BE2C (cell line): ENCODE measurements at regions not wholly inside any gene's neighbourhood (a gene's known extent, or its start where the extent isn't known, plus 50 kb on each side); places are given as distances from the start of the nearest gene placed in this dataset.

ENCODE experiments used
- DNase-seq: peaks from one replicate; pipeline ENCODE4 v3.0.0-alpha.2; 2020
- H3K27me3 ChIP-seq: fragments of 250-450 bp; sonication (Bioruptor Pico); 2 replicates; pipeline ENCODE4 v1.5.1; 2020; ENCODE audit warnings: mild to moderate bottlenecking
- H3K36me3 ChIP-seq: fragments of 250-450 bp; sonication (Bioruptor Pico); 2 replicates; pipeline ENCODE4 v1.5.1; 2020; ENCODE audit warnings: mild to moderate bottlenecking
- H3K4me1 ChIP-seq: fragments of 250-450 bp; sonication (Bioruptor Pico); 2 replicates; pipeline ENCODE4 v1.5.1; 2020
- H3K4me3 ChIP-seq: 2 replicates; pipeline ENCODE4 v1.5.1; 2011; ENCODE audit warnings: low read depth, low read length
- H3K9me3 ChIP-seq: fragments of 250-450 bp; sonication (Bioruptor Pico); 2 replicates; pipeline ENCODE4 v1.5.1; 2020
- CTCF ChIP-seq: IDR thresholded peaks from 2 replicates; pipeline ENCODE4 v1.5.1; 2012; ENCODE audit warnings: mild to moderate bottlenecking, low read depth, low read length

- Histone ChIP-seq H3K27me3 (no peaks in the 10 kb centered on the region), H3K4me1 (peaks cover 3% of the 10 kb centered on the region; the same call in 1 of the 2 replicates), H3K36me3 (no peaks in the 10 kb centered on the region), H3K9me3 (no peaks in the 10 kb centered on the region), H3K4me3 (no peak overlapping the region)
- no peak for DNase-seq
- TF ChIP-seq CTCF, result no peak
These were observed 138.8 kb downstream of the DKK1 start for GRCh38 chr10:52452600-52453493.

GRCh38 chr10:52453501-52453900 is 139.4 kb downstream of the DKK1 start:
- H3K36me3 ChIP-seq, result no peaks in the 10 kb centered on the region
- no peak for DNase-seq
- no peaks in the 10 kb centered on the region for H3K27me3 ChIP-seq
- TF ChIP-seq CTCF, result no peak
- H3K9me3 ChIP-seq, result no peaks in the 10 kb centered on the region
- no peak overlapping the region for H3K4me3 ChIP-seq
- peaks cover 3% of the 10 kb centered on the region; the same call in 1 of the 2 replicates for H3K4me1 ChIP-seq

GRCh38 chr10:52454491-52454890 is 140.4 kb downstream of the DKK1 start:
- H3K9me3 ChIP-seq, result no peaks in the 10 kb centered on the region
- H3K36me3 ChIP-seq, result no peaks in the 10 kb centered on the region
- H3K27me3 ChIP-seq, result no peaks in the 10 kb centered on the region
- H3K4me3 ChIP-seq, result no peak overlapping the region
- no peak for DNase-seq
- TF ChIP-seq CTCF, result no peak
- peaks cover 3% of the 10 kb centered on the region; the same call in 1 of the 2 replicates for H3K4me1 ChIP-seq

- peaks cover 3% of the 10 kb centered on the region; the same call in 1 of the 2 replicates for H3K4me1 ChIP-seq
- H3K27me3 ChIP-seq, result no peaks in the 10 kb centered on the region
- no peak for TF ChIP-seq CTCF
- DNase-seq, result no peak
- H3K4me3 ChIP-seq, result no peak overlapping the region
- H3K36me3 ChIP-seq, result no peaks in the 10 kb centered on the region
- H3K9me3 ChIP-seq, result no peaks in the 10 kb centered on the region
These were observed 141.0 kb downstream of the DKK1 start for GRCh38 chr10:52455098-52455497.

- TF ChIP-seq CTCF, result no peak
- no peak for DNase-seq
- no peaks in the 10 kb centered on the region for H3K4me1 ChIP-seq
- H3K4me3 ChIP-seq, result no peak overlapping the region
- no peaks in the 10 kb centered on the region for H3K9me3 ChIP-seq
- H3K27me3 ChIP-seq, result no peaks in the 10 kb centered on the region
- H3K36me3 ChIP-seq, result no peaks in the 10 kb centered on the region
These were observed 145.0 kb downstream of the DKK1 start for GRCh38 chr10:52459097-52459496.

- Histone ChIP-seq H3K9me3 (no peaks in the 10 kb centered on the region), H3K4me1 (no peaks in the 10 kb centered on the region), H3K27me3 (no peaks in the 10 kb centered on the region), H3K36me3 (no peaks in the 10 kb centered on the region), H3K4me3 (no peak overlapping the region)
- no peak for TF ChIP-seq CTCF
- no peak for DNase-seq
These were observed 149.7 kb downstream of the DKK1 start for GRCh38 chr10:52463826-52464225.
